RWPE2 (cell line): ENCODE measurements at regions not wholly inside any gene's neighbourhood (a gene's known extent, or its start where the extent isn't known, plus 50 kb on each side); places are given as distances from the start of the nearest gene placed in this dataset.

Experiments
- ATAC-seq: fragments of 200-7000 bp; cut with Tn5 transposase; 3 replicates; pipeline ENCODE4 v1.9.1; 2021; ENCODE audit warnings: low read depth
- DNase-seq: peaks from one replicate; pipeline ENCODE4 v3.0.0-alpha.2; 2020; ENCODE audit warnings: low spot score
- H3K27ac ChIP-seq: fragments of 450-650 bp; 2 replicates; pipeline ENCODE4 v1.5.1; 2017; ENCODE audit warnings: mild to moderate bottlenecking; ENCODE audit not compliant: poor library complexity, severe bottlenecking
- H3K27me3 ChIP-seq: fragments of 250-450 bp; sonication (Bioruptor Pico); 2 replicates; pipeline ENCODE4 v1.5.1; 2021; ENCODE audit warnings: mild to moderate bottlenecking, moderate library complexity; ENCODE audit not compliant: insufficient read depth, poor library complexity, severe bottlenecking
- H3K36me3 ChIP-seq: fragments of 250-450 bp; sonication (Bioruptor Pico); 2 replicates; pipeline ENCODE4 v1.5.1; 2020; ENCODE audit warnings: low read depth, mild to moderate bottlenecking, moderate library complexity
- H3K4me1 ChIP-seq: fragments of 250-450 bp; sonication (Bioruptor Pico); 2 replicates; pipeline ENCODE4 v1.5.1; 2021; ENCODE audit warnings: mild to moderate bottlenecking, moderate library complexity; ENCODE audit not compliant: insufficient read depth, poor library complexity, severe bottlenecking
- H3K4me3 ChIP-seq: fragments of 250-450 bp; sonication (Bioruptor Pico); 2 replicates; pipeline ENCODE4 v1.5.1; 2021; ENCODE audit warnings: mild to moderate bottlenecking, moderate library complexity; ENCODE audit not compliant: severe bottlenecking
- H3K9me3 ChIP-seq: fragments of 250-450 bp; sonication (Bioruptor Pico); 2 replicates; pipeline ENCODE4 v1.5.1; 2021; ENCODE audit warnings: mild to moderate bottlenecking, moderate library complexity; ENCODE audit not compliant: severe bottlenecking
- CTCF ChIP-seq: fragments of 450-650 bp; IDR thresholded peaks from one replicate; pipeline ENCODE4 v1.5.1; 2017; ENCODE audit warnings: mild to moderate bottlenecking, moderate library complexity; ENCODE audit not compliant: poor library complexity, severe bottlenecking

- TF ChIP-seq CTCF, result no peak
- DNase-seq (no peak), ATAC-seq (no peak)
- no peaks in the 10 kb centered on the region for H3K36me3 ChIP-seq
- no peaks in the 10 kb centered on the region for H3K27me3 ChIP-seq
- H3K4me3 ChIP-seq, result no peak overlapping the region
- H3K9me3 ChIP-seq, result no peaks in the 10 kb centered on the region
- H3K27ac ChIP-seq, result no peak overlapping the region
- H3K4me1 ChIP-seq, result no peaks in the 10 kb centered on the region
Measured at GRCh38 chr1:80755944-80756343, 1044.8 kb upstream of the ADGRL2 start.

GRCh38 chr1:80751204-80751603 is 1049.5 kb upstream of the ADGRL2 start:
- no peaks in the 10 kb centered on the region for H3K4me1 ChIP-seq
- no peaks in the 10 kb centered on the region for H3K36me3 ChIP-seq
- no peak for TF ChIP-seq CTCF
- no peaks in the 10 kb centered on the region for H3K27me3 ChIP-seq
- no peaks in the 10 kb centered on the region for H3K9me3 ChIP-seq
- DNase-seq (no peak), ATAC-seq (no peak)
- no peak overlapping the region for H3K4me3 ChIP-seq
- H3K27ac ChIP-seq, result no peak overlapping the region

GRCh38 chr1:80731241-80731894 is 1069.4 kb upstream of the ADGRL2 start:
- DNase-seq, result no peak
- no peak overlapping the region for H3K27ac ChIP-seq
- no peaks in the 10 kb centered on the region for H3K36me3 ChIP-seq
- no peak for ATAC-seq
- no peaks in the 10 kb centered on the region for H3K4me1 ChIP-seq
- H3K27me3 ChIP-seq, result no peaks in the 10 kb centered on the region
- H3K9me3 ChIP-seq, result no peaks in the 10 kb centered on the region
- TF ChIP-seq CTCF, result no peak
- H3K4me3 ChIP-seq, result no peak overlapping the region

- no peaks in the 10 kb centered on the region for H3K27me3 ChIP-seq
- DNase-seq, result no peak
Measured at GRCh38 chr1:80722611-80723010, 1078.1 kb upstream of the ADGRL2 start.

More at GRCh38 chr1:80722611-80723010, 1078.1 kb upstream of the ADGRL2 start:
- no peaks in the 10 kb centered on the region for H3K4me1 ChIP-seq
- no peak overlapping the region for H3K4me3 ChIP-seq
- H3K9me3 ChIP-seq, result no peaks in the 10 kb centered on the region
- H3K27ac ChIP-seq, result no peak overlapping the region
- TF ChIP-seq CTCF, result no peak
- no peak for ATAC-seq
- H3K36me3 ChIP-seq, result no peaks in the 10 kb centered on the region
